ENCODE measurements at regions not wholly inside any gene's neighbourhood (a gene's known extent, or its start where the extent isn't known, plus 50 kb on each side); places are given as distances from the start of the nearest gene placed in this dataset.

- H2BK12ac ChIP-seq (ENCODE audit: insufficient read length, low read depth, low read length), result no peak overlapping the region
- no peak overlapping the region for H2BK20ac ChIP-seq (ENCODE audit: low read depth, low read length, poor library complexity, severe bottlenecking)
- no peak overlapping the region for H3K9ac ChIP-seq (ENCODE audit: extremely low read depth, insufficient read length, low read length)
- H2BK120ac ChIP-seq (ENCODE audit: low read depth, low read length, poor library complexity, severe bottlenecking), result no peak overlapping the region
- Mint-ChIP-seq H3K4me3 (no peak overlapping the region), H3K27me3 (ENCODE audit: low read depth) (no peaks in the 10 kb centered on the region), H3K27ac (no peak overlapping the region), H3K9me3 (no peaks in the 10 kb centered on the region), H3K36me3 (ENCODE audit: insufficient read depth in 1 of 3, low read depth in 3 of 3) (no peaks in the 10 kb centered on the region; a peak in 1 of 7 replicates), H3K4me1 (no peaks in the 10 kb centered on the region)
- no peak overlapping the region for H3K14ac ChIP-seq (ENCODE audit: insufficient read depth, low read length)
- H3K79me1 ChIP-seq (ENCODE audit: insufficient read depth, low read depth, low read length, poor library complexity, severe bottlenecking), result no peaks in the 10 kb centered on the region
- H2AK5ac ChIP-seq (ENCODE audit: insufficient read length, low read length), result no peak overlapping the region
- H3K4me2 ChIP-seq (ENCODE audit: insufficient read depth, insufficient read length, low read length), result no peak overlapping the region
- H4K5ac ChIP-seq (ENCODE audit: insufficient read length, low read depth, low read length), result no peak overlapping the region
- H2BK15ac ChIP-seq (ENCODE audit: low read depth, low read length), result no peak overlapping the region
- no peaks in the 10 kb centered on the region for H4K20me1 ChIP-seq (ENCODE audit: control insufficient read depth, insufficient read depth, insufficient read length)
- H3T11ph ChIP-seq (ENCODE audit: low read length), result no peak overlapping the region
- no peaks in the 10 kb centered on the region for H3K79me2 ChIP-seq (ENCODE audit: insufficient read depth, low read length)
- no peak overlapping the region for H4K8ac ChIP-seq (replicated peaks; ENCODE audit: insufficient read length, low read depth, low read length)
- no peaks in the 10 kb centered on the region for H3K4me1 ChIP-seq (ENCODE audit: insufficient read depth, low read length)
- H2AFZ ChIP-seq (ENCODE audit: low read length), result no peak overlapping the region
- H3K23ac ChIP-seq (ENCODE audit: insufficient read length, low read depth, low read length), result no peak overlapping the region
- H4K91ac ChIP-seq (ENCODE audit: insufficient read length, low read depth, low read length), result no peak overlapping the region
- no peak overlapping the region for H3K4ac ChIP-seq (ENCODE audit: low read depth, low read length)
- no peak overlapping the region for H3K56ac ChIP-seq (ENCODE audit: insufficient read length, low read depth, low read length)
- no peak overlapping the region for H2BK5ac ChIP-seq (ENCODE audit: insufficient read length, low read length)
- DNase-seq, result no peak
- no peak overlapping the region for H3K27ac ChIP-seq (ENCODE audit: insufficient read length, low read depth, low read length)
- no peak for TF ChIP-seq CTCF (conservative IDR thresholded peaks at IDR 0.05)
- H3K9me3 ChIP-seq (ENCODE audit: control insufficient read depth, low read depth, low read length), result no peaks in the 10 kb centered on the region
- no peaks in the 10 kb centered on the region for H3K23me2 ChIP-seq (ENCODE audit: insufficient read length, low read depth, low read length, poor library complexity, severe bottlenecking)
- H3K27me3 ChIP-seq (ENCODE audit: insufficient read depth, low read length), result no peaks in the 10 kb centered on the region
- H3K18ac ChIP-seq (ENCODE audit: insufficient read length, low read depth, low read length), result no peak overlapping the region
Observed at GRCh38 chr9:13411791-13412190, 132.3 kb upstream of the MPDZ start.
